GM12891 (cell line): ENCODE measurements at regions not wholly inside any gene's neighbourhood (a gene's known extent, or its start where the extent isn't known, plus 50 kb on each side); places are given as distances from the start of the nearest gene placed in this dataset.

Source experiments
- DNase-seq: peaks from one replicate; pipeline ENCODE4 v3.0.0; 2011; ENCODE audit warnings: low spot score; ENCODE audit not compliant: insufficient read length
- FAIRE-seq: peaks from 2 replicates; lab custom pipeline; 2011; peaks lifted over from hg19 to GRCh38; lab: Jason Lieb, UNC
- PAX5 ChIP-seq: IDR thresholded peaks from 2 replicates; pipeline ENCODE4 v1.6.1; 2011; ENCODE audit warnings: low read length, moderate library complexity, mild to moderate bottlenecking; ENCODE audit not compliant: insufficient read depth, severe bottlenecking
- POLR2A ChIP-seq: IDR thresholded peaks from 2 replicates; pipeline ENCODE4 v1.6.1; 2011; ENCODE audit warnings: low read depth, low read length, control low read depth
- POLR2AphosphoS5 ChIP-seq: IDR thresholded peaks from 2 replicates; pipeline ENCODE4 v1.6.1; 2011; ENCODE audit warnings: low read depth, low read length, control low read depth
- POU2F2 ChIP-seq: IDR thresholded peaks from 2 replicates; pipeline ENCODE4 v1.6.1; 2011; ENCODE audit warnings: low read depth, mild to moderate bottlenecking, control low read depth, low read length, moderate library complexity
- SPI1 ChIP-seq: IDR thresholded peaks from 2 replicates; pipeline ENCODE4 v1.6.1; 2011; ENCODE audit warnings: low read depth, low read length, control low read depth
- TAF1 ChIP-seq: IDR thresholded peaks from 2 replicates; pipeline ENCODE4 v1.6.1; 2011; ENCODE audit warnings: low read depth, low read length, control low read depth

GRCh38 chr4:37126051-37126450 is 118.5 kb upstream of the NWD2 start:
- TF ChIP-seq POU2F2 (no peak), PAX5 (no peak), TAF1 (no peak), POLR2AphosphoS5 (no peak), POLR2A (no peak), SPI1 (no peak)
- no peak for DNase-seq
- no peak for FAIRE-seq

- TF ChIP-seq POLR2AphosphoS5 = no peak
- TF ChIP-seq POU2F2 = no peak
- no peak for TF ChIP-seq TAF1
- no peak for TF ChIP-seq SPI1
- no peak for TF ChIP-seq PAX5
- TF ChIP-seq POLR2A = no peak
- FAIRE-seq = no peak
- DNase-seq = no peak
These were observed 114.1 kb upstream of the NWD2 start for GRCh38 chr4:37130465-37130864.

- FAIRE-seq (no peak), DNase-seq (no peak)
- TF ChIP-seq SPI1 = no peak
- TF ChIP-seq TAF1 = no peak
- no peak for TF ChIP-seq POLR2AphosphoS5
- TF ChIP-seq PAX5 = no peak
- no peak for TF ChIP-seq POLR2A
These were observed 112.1 kb upstream of the NWD2 start for GRCh38 chr4:37132351-37132974.

- TF ChIP-seq POLR2A = no peak
- no peak for TF ChIP-seq SPI1
- no peak for TF ChIP-seq POU2F2
- TF ChIP-seq TAF1 = no peak
- no peak for TF ChIP-seq POLR2AphosphoS5
- no peak for TF ChIP-seq PAX5
- FAIRE-seq (no peak), DNase-seq (no peak)
These were observed 111.6 kb upstream of the NWD2 start for GRCh38 chr4:37132975-37133360.

- no peak for FAIRE-seq
- TF ChIP-seq SPI1 (peak; percentile 31; the same call in 1 of the 2 replicates), POU2F2 (no peak)
- DNase-seq = no peak
These were observed 106.4 kb upstream of the NWD2 start for GRCh38 chr4:37138019-37138653.

- FAIRE-seq = no peak
- DNase-seq = no peak
- no peak for TF ChIP-seq POU2F2
- TF ChIP-seq POLR2AphosphoS5 = no peak
- TF ChIP-seq POLR2A = no peak
- TF ChIP-seq PAX5 = no peak
- TF ChIP-seq TAF1 = no peak
These were observed 105.8 kb upstream of the NWD2 start for GRCh38 chr4:37138789-37139188.

GRCh38 chr4:37139987-37140386 is 104.6 kb upstream of the NWD2 start:
- FAIRE-seq = no peak

GRCh38 chr4:37146260-37146659 is 98.3 kb upstream of the NWD2 start:
- no peak for TF ChIP-seq TAF1
- TF ChIP-seq SPI1 = no peak
- no peak for TF ChIP-seq POU2F2
- no peak for TF ChIP-seq POLR2AphosphoS5
- TF ChIP-seq PAX5 = no peak
- TF ChIP-seq POLR2A = no peak
- DNase-seq (no peak), FAIRE-seq (no peak)

More at GRCh38 chr4:37139987-37140386, 104.6 kb upstream of the NWD2 start:
- DNase-seq = no peak
- no peak for TF ChIP-seq POLR2A
- TF ChIP-seq POLR2AphosphoS5 = no peak
- no peak for TF ChIP-seq TAF1
- TF ChIP-seq POU2F2 = no peak
- TF ChIP-seq SPI1 = no peak
- no peak for TF ChIP-seq PAX5

GRCh38 chr4:37157476-37158167 is 86.9 kb upstream of the NWD2 start:
- no peak for DNase-seq
- FAIRE-seq = no peak
- TF ChIP-seq PAX5 (no peak), POLR2A (no peak)
